Neural progenitor cell (in vitro differentiated cells): ENCODE measurements at regions not wholly inside any gene's neighbourhood (a gene's known extent, or its start where the extent isn't known, plus 50 kb on each side); places are given as distances from the start of the nearest gene placed in this dataset.

ENCODE experiments used
- DNase-seq: peaks from one replicate; pipeline ENCODE4 v3.0.0-alpha.2; 2016; ENCODE audit warnings: low spot score
- H2AFZ ChIP-seq: fragments of 200-600 bp; sonication (generic); replicated peaks from 2 replicates; pipeline ENCODE4 v1.6.1; 2016; ENCODE audit warnings: antibody characterized with exemption
- H3F3A ChIP-seq: fragments of 200-600 bp; sonication (generic); 2 replicates; pipeline ENCODE4 v1.6.1; 2016; ENCODE audit warnings: antibody characterized with exemption, low read depth
- H3K27ac ChIP-seq: fragments of 200-600 bp; sonication (generic); 2 replicates; pipeline ENCODE4 v1.5.1; 2016; ENCODE audit warnings: mild to moderate bottlenecking
- H3K27me3 ChIP-seq: fragments of 200-600 bp; sonication (generic); 2 replicates; pipeline ENCODE4 v1.6.1; 2016; ENCODE audit warnings: mild to moderate bottlenecking, moderate library complexity
- H3K36me3 ChIP-seq: fragments of 200-600 bp; sonication (generic); 2 replicates; pipeline ENCODE4 v1.5.1; 2016
- H3K4me1 ChIP-seq: fragments of 200-600 bp; sonication (generic); 2 replicates; pipeline ENCODE4 v1.6.1; 2016; ENCODE audit warnings: mixed run types
- H3K4me2 ChIP-seq: fragments of 200-600 bp; sonication (generic); 2 replicates; pipeline ENCODE4 v1.6.1; 2016
- H3K4me3 ChIP-seq: fragments of 200-600 bp; sonication (generic); 2 replicates; pipeline ENCODE4 v1.5.1; 2016
- H3K79me2 ChIP-seq: fragments of 200-600 bp; sonication (generic); 2 replicates; pipeline ENCODE4 v1.6.1; 2016; ENCODE audit warnings: low read depth
- H3K9ac ChIP-seq: fragments of 200-600 bp; sonication (generic); 2 replicates; pipeline ENCODE4 v1.6.1; 2016
- H3K9me3 ChIP-seq: fragments of 200-600 bp; sonication (generic); 2 replicates; pipeline ENCODE4 v1.5.1; 2016; ENCODE audit warnings: low read depth
- H4K20me1 ChIP-seq: fragments of 200-600 bp; sonication (generic); 2 replicates; pipeline ENCODE4 v1.6.1; 2016; ENCODE audit warnings: low read depth
- H3K27ac Mint-ChIP-seq: 3 replicates; pipeline ENCODE4 v1.8.0; 2021; ENCODE audit warnings: mixed read lengths
- H3K27me3 Mint-ChIP-seq: 2 replicates; pipeline ENCODE4 v1.8.0; 2022; ENCODE audit warnings: low read depth, mild to moderate bottlenecking, inconsistent platforms, moderate library complexity, mixed read lengths; ENCODE audit not compliant: insufficient read depth
- H3K36me3 Mint-ChIP-seq: 3 replicates; pipeline ENCODE4 v1.8.0; 2021; ENCODE audit warnings: mixed read lengths
- H3K4me1 Mint-ChIP-seq: 3 replicates; pipeline ENCODE4 v1.8.0; 2021; ENCODE audit warnings: mixed read lengths
- H3K4me3 Mint-ChIP-seq: 3 replicates; pipeline ENCODE4 v1.8.0; 2021; ENCODE audit warnings: mild to moderate bottlenecking, moderate library complexity, mixed read lengths
- H3K9me3 Mint-ChIP-seq: 3 replicates; pipeline ENCODE4 v1.8.0; 2020; ENCODE audit warnings: mixed read lengths
- CTCF ChIP-seq: fragments of 200-600 bp; sonication (generic); IDR thresholded peaks from 2 replicates; pipeline ENCODE4 v1.5.1; 2017; ENCODE audit warnings: antibody characterized with exemption, mild to moderate bottlenecking
- EZH2 ChIP-seq: fragments of 200-600 bp; sonication (generic); IDR thresholded peaks from 2 replicates; pipeline ENCODE4 v1.6.1; 2017; ENCODE audit warnings: antibody characterized with exemption, mild to moderate bottlenecking, moderate library complexity
- EZH2phosphoT487 ChIP-seq: fragments of 200-600 bp; sonication (generic); IDR thresholded peaks from 2 replicates; pipeline ENCODE4 v1.6.1; 2017; ENCODE audit warnings: antibody characterized with exemption

DNA sequence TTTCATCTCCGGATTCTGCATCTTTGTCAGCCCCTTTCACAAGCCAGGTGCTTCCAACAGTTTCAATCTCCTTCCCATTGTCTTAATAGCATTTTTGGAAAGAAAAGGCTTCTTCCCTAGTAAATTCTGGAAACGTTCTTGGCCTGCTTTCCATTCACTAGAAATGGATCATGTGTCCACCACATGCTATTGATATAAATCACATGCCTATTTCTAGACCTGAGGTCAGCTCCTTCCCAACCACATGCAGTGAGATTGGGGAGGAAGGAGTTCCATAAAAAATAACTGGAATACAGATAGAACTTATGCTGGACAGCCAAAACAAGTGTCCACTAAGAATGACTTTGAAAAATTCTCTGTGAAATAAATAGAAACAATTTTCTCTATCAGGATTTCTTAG is 181.6 kb upstream of the TMEM161B start:
- H3K4me2 ChIP-seq: no peak overlapping the region
- no peak for TF ChIP-seq CTCF
- TF ChIP-seq EZH2phosphoT487: no peak
- no peak for TF ChIP-seq EZH2
- no peak overlapping the region for H3K4me3 ChIP-seq
- H3K36me3 ChIP-seq: no peaks in the 10 kb centered on the region
- H4K20me1 ChIP-seq: no peaks in the 10 kb centered on the region
- no peaks in the 10 kb centered on the region for H3K27me3 ChIP-seq
- H3K9me3 ChIP-seq: no peaks in the 10 kb centered on the region
- no peaks in the 10 kb centered on the region for H3K36me3 Mint-ChIP-seq
- no peak overlapping the region for H3K27ac Mint-ChIP-seq
- peaks cover 2% of the 10 kb centered on the region for H3K4me1 ChIP-seq
- H3F3A ChIP-seq: no peaks in the 10 kb centered on the region
- H3K4me3 Mint-ChIP-seq: no peak overlapping the region
- H3K9ac ChIP-seq: no peak overlapping the region
- H3K4me1 Mint-ChIP-seq: peaks cover 1% of the 10 kb centered on the region
- no peaks in the 10 kb centered on the region for H3K79me2 ChIP-seq
- peaks cover 2% of the 10 kb centered on the region for H3K27me3 Mint-ChIP-seq
- H3K9me3 Mint-ChIP-seq: no peaks in the 10 kb centered on the region
- no peak overlapping the region for H3K27ac ChIP-seq
- H2AFZ ChIP-seq: no peak overlapping the region
- no peak for DNase-seq

DNA sequence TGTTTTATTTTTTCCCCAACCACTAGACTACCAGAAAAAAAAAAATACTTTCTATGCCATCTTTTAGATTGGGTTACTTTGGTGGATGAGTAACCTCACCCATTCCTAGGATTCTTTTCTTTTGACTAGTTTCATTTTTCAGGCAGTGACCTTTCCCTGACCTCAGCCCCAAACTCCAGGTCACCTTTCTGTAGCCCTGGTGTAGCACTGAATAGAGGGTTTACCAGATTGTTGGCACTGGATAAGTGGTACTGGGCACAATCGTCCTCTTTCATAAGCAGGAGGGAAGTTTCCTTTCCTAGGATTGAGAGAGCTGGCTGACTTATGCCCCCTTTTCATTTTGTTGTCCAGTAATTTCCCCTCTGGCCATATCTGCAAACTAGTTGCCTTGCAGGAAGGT is 169.4 kb upstream of the TMEM161B start:
- Histone ChIP-seq H3K27ac (no peak overlapping the region), H3K9ac (no peak overlapping the region), H2AFZ (no peak overlapping the region), H3K79me2 (no peaks in the 10 kb centered on the region), H3K4me2 (no peak overlapping the region), H4K20me1 (no peaks in the 10 kb centered on the region), H3K36me3 (no peaks in the 10 kb centered on the region), H3K4me3 (no peak overlapping the region), H3K9me3 (no peaks in the 10 kb centered on the region), H3K4me1 (no peaks in the 10 kb centered on the region), H3F3A (no peaks in the 10 kb centered on the region), H3K27me3 (no peaks in the 10 kb centered on the region)
- peaks cover 10% of the 10 kb centered on the region for H3K9me3 Mint-ChIP-seq
- peaks cover 2% of the 10 kb centered on the region for H3K36me3 Mint-ChIP-seq
- DNase-seq: no peak
- H3K4me3 Mint-ChIP-seq: no peak overlapping the region
- H3K27me3 Mint-ChIP-seq: no peaks in the 10 kb centered on the region
- TF ChIP-seq CTCF: no peak
- no peak for TF ChIP-seq EZH2
- no peak for TF ChIP-seq EZH2phosphoT487
- no peak overlapping the region for H3K27ac Mint-ChIP-seq
- no peaks in the 10 kb centered on the region for H3K4me1 Mint-ChIP-seq

DNA sequence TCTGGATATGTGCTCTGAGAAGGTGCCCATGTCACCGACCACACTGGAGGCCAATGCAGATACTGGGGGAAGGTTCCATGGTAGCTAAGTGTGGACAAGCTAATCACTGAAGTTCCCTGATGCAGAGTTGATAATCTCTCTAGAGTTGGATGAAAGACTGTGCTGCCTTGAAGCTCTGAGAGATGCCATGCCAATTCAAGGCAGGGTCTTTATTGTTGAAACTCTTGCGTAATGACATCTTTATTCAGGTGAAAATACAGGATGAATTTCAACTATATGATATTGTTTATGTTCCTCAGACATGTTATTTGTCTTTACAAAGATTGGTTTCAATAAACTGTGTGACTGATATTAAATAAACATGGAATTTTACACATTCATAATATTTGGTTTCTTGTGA is 167.6 kb upstream of the TMEM161B start:
- H3K27me3 Mint-ChIP-seq: no peaks in the 10 kb centered on the region
- H3K79me2 ChIP-seq: no peaks in the 10 kb centered on the region
- H3K36me3 Mint-ChIP-seq: peaks cover 4% of the 10 kb centered on the region
- H3K4me1 Mint-ChIP-seq: no peaks in the 10 kb centered on the region
- no peaks in the 10 kb centered on the region for H3K9me3 ChIP-seq
- peaks cover 10% of the 10 kb centered on the region for H3K9me3 Mint-ChIP-seq
- H4K20me1 ChIP-seq: no peaks in the 10 kb centered on the region
- H3K4me1 ChIP-seq: no peaks in the 10 kb centered on the region
- no peak overlapping the region for H3K27ac ChIP-seq
- no peak for DNase-seq
- no peak overlapping the region for H2AFZ ChIP-seq
- H3K36me3 ChIP-seq: no peaks in the 10 kb centered on the region
- no peak overlapping the region for H3K4me3 Mint-ChIP-seq
- H3K4me3 ChIP-seq: no peak overlapping the region
- no peak for TF ChIP-seq CTCF
- TF ChIP-seq EZH2: no peak
- no peak overlapping the region for H3K4me2 ChIP-seq
- H3K9ac ChIP-seq: no peak overlapping the region
- H3K27ac Mint-ChIP-seq: no peak overlapping the region
- H3K27me3 ChIP-seq: no peaks in the 10 kb centered on the region
- H3F3A ChIP-seq: no peaks in the 10 kb centered on the region

- Histone ChIP-seq H3K9ac (no peak overlapping the region), H2AFZ (no peak overlapping the region), H3K27ac (no peak overlapping the region), H3K9me3 (no peaks in the 10 kb centered on the region), H3K4me1 (no peaks in the 10 kb centered on the region), H3K36me3 (no peaks in the 10 kb centered on the region), H4K20me1 (no peaks in the 10 kb centered on the region), H3K79me2 (no peaks in the 10 kb centered on the region), H3K4me2 (no peak overlapping the region), H3F3A (no peaks in the 10 kb centered on the region), H3K4me3 (no peak overlapping the region), H3K27me3 (no peaks in the 10 kb centered on the region)
- H3K36me3 Mint-ChIP-seq: peaks cover 4% of the 10 kb centered on the region
- H3K9me3 Mint-ChIP-seq: no peaks in the 10 kb centered on the region
- H3K27me3 Mint-ChIP-seq: no peaks in the 10 kb centered on the region
- DNase-seq: no peak
- H3K27ac Mint-ChIP-seq: no peak overlapping the region
- no peak for TF ChIP-seq CTCF
- TF ChIP-seq EZH2: no peak
- no peak for TF ChIP-seq EZH2phosphoT487
- no peaks in the 10 kb centered on the region for H3K4me1 Mint-ChIP-seq
- H3K4me3 Mint-ChIP-seq: no peak overlapping the region
Measured at GRCh38 chr5:88428633-88429032, 160.0 kb upstream of the TMEM161B start.
